NCI-H460 (cell line): ENCODE measurements at regions not wholly inside any gene's neighbourhood (a gene's known extent, or its start where the extent isn't known, plus 50 kb on each side); places are given as distances from the start of the nearest gene placed in this dataset.
"Not testable (repeated sequence)": the region's sequence is repeated elsewhere in the genome, so short reads cannot be mapped to it uniquely, and the experiment has no call there.

ENCODE experiments used
- DNase-seq: peaks from one replicate; pipeline ENCODE4 v3.0.0-alpha.2; 2016; ENCODE audit warnings: low read depth; ENCODE audit errors: extremely low read depth

DNA sequence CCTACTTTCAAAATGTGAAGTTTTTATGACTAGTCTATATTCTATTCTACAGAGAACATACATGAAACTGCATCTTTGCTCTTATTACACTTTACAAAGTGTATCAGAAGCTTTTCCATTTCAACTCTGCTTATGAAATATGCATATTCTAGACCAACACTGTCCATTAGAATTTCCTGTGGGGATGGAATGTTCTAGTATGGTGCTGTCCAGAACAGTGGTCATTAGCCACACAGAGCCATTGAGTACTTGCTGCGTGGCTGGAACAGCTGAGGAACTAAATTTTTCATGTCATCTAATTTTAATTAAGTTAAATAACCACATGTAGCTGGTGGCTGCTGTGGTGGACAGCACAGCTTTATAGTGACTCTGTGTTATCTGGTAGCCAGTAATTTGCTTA, 105.9 kb upstream of the PDE10A start:
- DNase-seq: no peak

DNA sequence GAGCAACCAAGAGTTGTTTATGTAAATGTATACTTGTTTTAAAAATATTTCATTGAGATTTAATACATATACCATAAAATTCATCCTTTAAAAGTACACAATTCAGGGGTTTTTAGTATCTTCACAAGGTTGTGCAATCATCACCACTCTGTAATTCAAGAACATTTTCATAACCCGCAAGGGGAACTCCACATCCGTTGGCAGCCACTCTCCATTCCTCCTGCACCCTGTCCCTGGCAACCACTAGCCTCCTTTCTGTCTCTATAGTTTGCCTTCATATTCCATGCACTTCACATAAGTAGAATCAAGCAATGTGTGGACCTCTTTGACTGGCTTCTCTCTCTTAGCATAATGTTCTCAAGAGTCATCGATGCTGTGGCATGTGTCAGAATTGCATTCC, 104.2 kb upstream of the PDE10A start:
- no peak for DNase-seq

GRCh38 chr6:165766457-165766856, 103.4 kb upstream of the PDE10A start:
- DNase-seq: no peak

DNA sequence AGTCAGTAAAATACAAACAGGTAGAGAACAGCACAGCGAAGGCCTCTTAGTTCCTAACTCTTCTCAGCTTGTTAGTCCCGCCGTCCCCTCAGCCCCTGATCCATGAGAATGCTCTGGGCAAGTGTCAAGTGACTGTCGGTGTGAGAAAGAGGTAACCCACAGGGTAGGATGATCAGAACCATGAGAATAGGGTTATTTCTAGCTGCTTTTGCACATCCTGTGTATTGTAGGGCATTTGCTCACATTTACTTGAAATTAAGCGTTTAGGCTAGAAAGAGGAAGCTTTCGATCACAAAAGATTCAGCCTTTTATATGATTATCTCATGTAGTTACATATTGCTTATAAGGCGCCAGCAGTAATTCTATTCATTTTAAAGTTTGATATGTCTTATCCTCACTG, 103.0 kb upstream of the PDE10A start:
- DNase-seq: no peak

- not testable (repeated sequence) for DNase-seq
These were observed 102.2 kb upstream of the PDE10A start for GRCh38 chr6:165765256-165765655.

- no peak for DNase-seq
These were observed 99.8 kb upstream of the PDE10A start for GRCh38 chr6:165762876-165763275.

GRCh38 chr6:165762125-165762524, 99.1 kb upstream of the PDE10A start:
- no peak for DNase-seq

GRCh38 chr6:165760803-165761185, 97.8 kb upstream of the PDE10A start:
- DNase-seq: no peak

GRCh38 chr6:165760126-165760802, 97.2 kb upstream of the PDE10A start:
- DNase-seq: no peak

GRCh38 chr6:165758441-165758840, 95.4 kb upstream of the PDE10A start:
- no peak for DNase-seq

DNA sequence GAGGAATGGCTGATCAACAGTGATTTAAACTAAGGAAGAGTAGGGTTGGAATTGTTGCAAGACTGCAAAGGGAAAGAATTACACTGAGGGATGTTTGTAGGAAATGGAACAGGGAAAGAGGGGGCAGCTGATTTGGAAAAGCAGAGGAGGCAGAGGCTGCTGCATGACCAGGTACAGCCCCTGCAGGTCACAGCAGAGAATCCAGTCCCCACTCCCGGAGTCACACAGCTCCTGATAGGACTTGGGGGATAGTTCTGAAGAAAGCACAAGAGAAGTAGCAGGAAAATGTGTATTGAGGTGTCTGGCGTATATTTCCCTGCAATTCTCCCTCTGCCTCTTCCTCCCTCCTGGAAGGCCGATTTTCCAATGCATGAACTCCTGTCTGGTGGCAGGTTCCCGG, 92.5 kb upstream of the PDE10A start:
- no peak for DNase-seq

DNA sequence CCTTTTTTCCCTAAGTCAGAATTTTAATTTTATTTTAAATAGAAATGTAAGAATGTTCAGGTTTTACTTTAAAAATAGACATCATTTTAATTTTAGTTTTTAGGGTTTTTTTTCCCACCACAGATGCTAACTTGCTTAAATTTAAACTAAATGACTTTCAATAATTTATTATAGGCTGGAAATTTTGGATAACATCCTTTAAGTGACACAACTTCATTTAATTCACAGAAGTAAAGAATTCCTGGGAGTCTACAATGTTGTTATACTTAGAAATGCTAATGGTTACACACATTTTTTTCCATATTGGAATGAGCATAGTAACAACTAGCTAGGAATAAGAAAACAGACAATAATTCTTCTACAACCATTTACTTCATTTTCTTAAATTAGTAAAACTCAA, 90.5 kb upstream of the PDE10A start:
- DNase-seq: no peak

DNA sequence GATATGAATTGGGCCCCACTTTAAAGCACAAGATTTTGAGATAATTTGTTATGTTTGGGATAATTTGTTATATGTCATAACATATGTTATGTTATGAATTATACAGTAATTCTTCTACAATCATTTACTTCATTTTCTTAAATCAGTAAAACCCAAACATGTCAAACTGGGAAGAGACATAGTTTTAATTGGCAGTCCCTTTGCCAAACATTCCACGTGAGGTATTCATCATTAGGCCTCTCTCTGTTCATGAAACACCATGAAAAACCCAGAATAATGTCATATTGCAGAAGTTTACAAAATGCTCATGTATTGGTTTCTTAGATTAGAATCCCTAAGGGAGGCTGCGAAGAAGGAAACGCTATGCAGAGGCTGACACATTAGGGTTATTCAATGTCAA, 89.4 kb upstream of the PDE10A start:
- DNase-seq: no peak

- DNase-seq: no peak
These were observed 88.4 kb upstream of the PDE10A start for GRCh38 chr6:165751486-165751885.

DNA sequence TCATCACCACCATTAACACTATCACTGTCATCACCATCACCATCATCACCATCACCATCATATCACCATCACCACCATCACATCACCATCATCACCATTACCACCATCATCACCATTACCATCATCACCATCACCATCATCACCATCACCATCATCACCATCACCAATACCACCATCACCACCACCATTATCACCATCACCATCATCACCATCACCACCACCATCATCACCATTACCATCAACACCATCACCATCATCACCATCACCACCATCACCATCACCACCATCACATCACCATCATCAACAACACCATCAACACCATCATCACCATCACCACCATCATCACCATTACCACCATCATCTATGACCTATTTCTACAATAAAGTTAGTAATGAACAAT, 86.1 kb upstream of the PDE10A start:
- DNase-seq: no peak

DNA sequence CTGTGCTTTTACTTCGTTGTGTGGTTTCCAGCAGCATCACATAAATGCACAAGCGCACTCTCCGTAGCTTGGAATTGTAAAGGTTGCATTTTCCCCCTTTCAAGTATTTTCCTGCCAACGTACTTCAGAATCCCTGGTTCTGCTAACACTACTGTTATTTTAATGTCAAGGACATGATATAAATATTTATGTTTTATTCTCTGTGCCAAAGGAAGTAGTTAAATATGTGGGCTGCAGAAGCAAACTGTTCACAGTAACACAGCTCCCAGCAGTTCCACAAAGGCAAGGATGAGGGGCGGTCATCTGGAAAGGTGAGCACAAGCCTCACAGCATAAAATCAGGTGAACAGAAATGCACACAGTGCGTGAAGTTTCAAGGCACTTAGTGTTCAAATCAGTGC, 85.3 kb upstream of the PDE10A start:
- no peak for DNase-seq

- DNase-seq: no peak
These were observed 84.9 kb upstream of the PDE10A start for GRCh38 chr6:165747963-165748362.

- no peak for DNase-seq
These were observed 83.3 kb upstream of the PDE10A start for GRCh38 chr6:165746331-165746730.

DNA sequence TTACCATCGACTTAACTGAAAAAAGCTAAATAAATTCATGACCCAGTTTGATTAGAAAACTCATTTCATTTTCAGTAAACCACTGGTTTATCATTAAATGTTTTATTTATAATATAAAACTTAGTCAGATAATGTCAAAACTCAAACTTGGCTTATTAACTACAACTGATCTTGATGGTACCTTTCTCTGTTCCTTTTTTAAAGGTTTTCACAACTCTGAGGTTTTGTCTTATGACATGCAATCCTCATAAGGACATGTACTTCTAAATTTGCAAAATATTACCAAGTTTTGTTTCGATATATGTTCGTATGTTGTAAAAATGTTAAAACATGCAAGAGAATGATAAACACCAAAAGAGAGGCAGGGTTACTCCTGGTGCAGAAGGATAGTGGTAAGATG, 82.5 kb upstream of the PDE10A start:
- DNase-seq: no peak

DNA sequence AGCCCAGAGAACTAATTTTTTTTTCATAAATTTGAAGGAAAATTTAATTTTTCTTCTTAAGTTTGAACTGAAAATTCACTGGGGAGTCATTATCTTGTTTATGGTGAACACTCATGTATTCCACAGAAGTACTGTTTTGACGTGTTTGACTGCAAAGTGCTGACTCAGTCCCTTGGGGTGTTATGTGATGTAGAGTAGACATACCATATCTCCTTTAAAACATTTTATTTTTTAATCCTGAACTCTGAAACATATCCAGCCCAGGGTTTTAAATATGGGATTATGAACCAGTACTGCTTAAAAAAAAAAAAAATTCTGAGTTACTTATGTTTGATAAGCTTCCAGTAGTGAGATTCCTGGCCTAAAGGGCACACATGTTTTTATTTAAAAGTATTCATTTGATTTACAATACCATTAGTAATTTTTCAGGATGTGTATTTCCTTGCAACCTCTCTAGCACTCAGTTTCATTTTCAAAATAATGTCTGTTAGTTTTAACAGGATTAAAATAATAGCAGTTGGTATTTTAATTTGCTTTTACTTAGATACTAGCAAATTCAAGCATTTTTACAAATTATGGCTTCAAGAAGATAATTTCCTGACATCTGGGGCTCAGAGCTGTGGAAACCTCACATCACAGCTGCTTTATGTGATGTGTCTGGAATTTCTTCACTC, 81.7 kb upstream of the PDE10A start:
- no peak for DNase-seq

DNA sequence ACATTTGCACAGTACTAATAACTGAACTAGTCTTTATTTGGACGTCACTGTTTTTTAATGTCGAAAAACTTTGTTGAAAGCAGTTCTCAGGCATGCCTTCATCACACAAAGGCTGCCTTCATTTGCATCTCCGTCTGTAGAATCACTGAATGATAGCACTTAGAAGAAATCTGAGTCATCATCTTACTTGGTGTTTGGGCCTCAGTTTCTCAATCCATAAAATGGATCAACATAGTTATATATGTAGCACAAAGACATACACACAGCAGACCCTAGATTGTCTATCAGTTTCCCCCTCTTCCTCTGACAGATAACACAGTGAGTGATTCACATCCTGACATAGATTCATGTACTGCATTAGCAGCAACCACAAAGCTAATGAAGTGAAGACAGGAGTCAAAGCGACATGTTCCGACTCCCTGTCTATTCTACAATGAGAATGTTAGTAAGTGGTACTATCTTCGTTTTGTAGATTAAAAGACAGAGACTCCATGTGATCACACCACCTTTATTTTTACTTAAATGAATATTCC, 80.4 kb upstream of the PDE10A start:
- DNase-seq: no peak

GRCh38 chr6:165742047-165742446, 79.0 kb upstream of the PDE10A start:
- no peak for DNase-seq

DNA sequence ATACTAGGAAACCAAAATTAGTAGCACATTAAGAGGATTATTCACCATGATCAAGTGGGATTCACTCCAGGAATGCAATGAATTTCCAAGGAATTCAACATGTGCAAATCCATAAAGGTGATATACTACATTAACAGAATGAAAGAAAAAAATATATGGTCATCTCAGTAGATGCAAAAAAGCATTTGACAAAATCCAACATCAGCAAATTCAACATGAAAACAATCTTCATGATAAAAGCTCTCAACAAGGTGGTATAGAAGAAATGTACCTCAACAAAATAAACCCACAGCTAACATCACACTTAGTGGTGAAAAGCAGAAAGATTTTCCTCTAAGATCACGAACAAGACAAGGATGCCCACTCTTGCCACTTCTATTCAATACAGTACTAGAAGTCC, 74.4 kb upstream of the PDE10A start:
- no peak for DNase-seq
